HG02610 (cell line): ENCODE measurements at regions not wholly inside any gene's neighbourhood (a gene's known extent, or its start where the extent isn't known, plus 50 kb on each side); places are given as distances from the start of the nearest gene placed in this dataset.
A peak's percentile ranks its signal among the peaks of the same experiment; 100 is the strongest.
"Not testable (repeated sequence)": the region's sequence is repeated elsewhere in the genome, so short reads cannot be mapped to it uniquely, and the experiment has no call there.

Experiments used
- ATAC-seq: cut with Tn5 transposase; IDR thresholded peaks from one replicate; pipeline ENCODE4 v1.9.1; 2021; ENCODE audit warnings: mild to moderate bottlenecking, moderate library complexity; ENCODE audit not compliant: unreplicated experiment

- ATAC-seq, result no peak
Measured at GRCh38 chr6:163766936-163767335, 352.4 kb downstream of the QKI start.

- no peak for ATAC-seq
Measured at GRCh38 chr6:163765335-163765734, 350.8 kb downstream of the QKI start.

DNA sequence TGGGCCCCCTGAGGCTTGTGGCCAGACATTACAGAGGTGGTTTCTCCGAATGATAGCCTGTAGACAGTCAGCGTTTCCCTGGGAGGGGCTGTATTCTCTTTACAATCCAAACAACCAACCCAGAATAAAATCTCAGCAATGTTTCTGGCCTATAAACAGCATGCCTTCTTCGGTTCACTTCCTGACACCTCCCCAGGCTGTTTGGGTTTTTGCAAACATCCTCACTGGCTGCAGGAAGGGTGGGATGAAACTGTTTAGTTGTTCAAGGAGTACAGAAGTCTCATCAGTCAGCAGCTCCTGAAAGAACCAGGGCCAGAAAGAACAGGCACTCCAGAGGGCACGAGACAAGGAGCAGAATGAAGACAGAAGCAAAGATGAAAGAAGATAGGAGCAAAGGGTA, 350.0 kb downstream of the QKI start:
- no peak for ATAC-seq

DNA sequence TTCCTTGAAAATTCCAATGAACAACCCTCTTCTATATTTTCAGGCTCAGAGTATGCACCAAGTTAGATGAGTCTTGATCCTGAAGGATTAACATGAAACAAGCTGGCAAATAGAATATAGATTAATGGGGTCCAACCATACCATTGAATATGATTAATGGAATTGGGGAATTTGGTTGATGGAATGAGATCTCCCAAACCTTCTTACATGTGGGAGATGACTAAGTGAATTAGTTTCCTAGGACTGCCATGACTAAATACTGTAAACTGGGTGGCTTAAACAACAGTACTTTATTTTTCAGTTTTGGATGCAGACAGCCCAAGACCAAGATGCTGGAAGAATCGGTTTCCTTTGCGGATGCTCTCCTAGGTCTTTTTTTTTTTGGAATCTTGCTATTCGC, 347.0 kb downstream of the QKI start:
- ATAC-seq, result no peak

- no peak for ATAC-seq
Measured at GRCh38 chr6:163760860-163761259, 346.3 kb downstream of the QKI start.

DNA sequence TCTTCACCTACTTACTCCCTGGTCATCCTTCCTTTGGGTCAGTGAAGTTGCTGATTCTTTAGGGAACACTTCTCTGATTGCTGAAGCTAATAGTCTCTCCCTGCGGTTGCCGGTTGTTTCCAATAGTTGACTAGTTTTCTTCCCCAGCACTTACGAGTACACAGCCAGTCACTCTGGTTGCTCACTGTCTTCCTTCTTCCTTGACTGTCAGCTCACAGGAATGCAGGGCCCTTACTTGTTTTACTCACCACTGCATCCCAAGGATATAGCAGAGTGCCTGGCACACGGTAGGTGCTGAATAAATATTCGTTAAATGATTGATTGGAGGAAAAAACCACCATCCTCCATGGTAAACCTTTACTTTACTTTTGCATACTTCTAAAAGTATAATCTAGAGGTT, 345.0 kb downstream of the QKI start:
- ATAC-seq, result no peak

DNA sequence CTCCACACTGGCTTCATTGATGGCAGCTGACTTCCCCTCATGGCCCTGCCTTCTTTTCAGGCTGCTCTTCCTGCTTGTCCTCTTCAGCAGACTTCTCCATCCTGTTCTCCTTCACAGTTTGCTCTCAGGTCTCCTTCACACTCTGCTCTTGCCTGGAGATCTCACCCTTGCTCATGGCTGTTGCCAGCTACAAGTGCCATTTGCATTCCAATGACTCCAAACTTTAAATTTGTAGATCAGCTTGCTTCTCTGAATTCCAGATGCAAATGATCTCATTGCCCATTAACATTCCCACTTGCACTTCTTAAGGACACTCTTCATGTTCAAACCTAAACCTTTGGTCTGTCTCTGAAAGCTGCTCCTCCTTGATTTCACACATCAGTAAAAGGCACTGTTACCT, 343.0 kb downstream of the QKI start:
- no peak for ATAC-seq

DNA sequence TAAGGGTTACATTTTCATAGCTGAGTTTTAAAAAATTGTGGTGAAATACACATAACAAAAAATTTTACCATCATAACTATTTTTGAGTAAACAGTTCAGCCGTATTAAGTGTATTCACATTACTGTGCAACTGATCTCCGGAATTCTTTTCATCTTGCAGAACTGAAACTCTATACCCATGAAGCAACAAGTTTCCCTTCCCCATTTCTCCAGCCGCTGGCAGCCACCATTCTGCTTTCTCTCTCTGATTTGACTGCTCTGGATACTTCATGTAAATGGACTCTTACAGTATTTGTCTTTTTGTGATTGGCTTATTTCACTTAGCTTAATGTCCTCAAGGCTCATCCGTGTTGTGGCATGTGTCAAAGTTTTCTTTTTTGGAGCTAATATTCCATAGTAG, 341.6 kb downstream of the QKI start:
- peak; percentile 100 for ATAC-seq

DNA sequence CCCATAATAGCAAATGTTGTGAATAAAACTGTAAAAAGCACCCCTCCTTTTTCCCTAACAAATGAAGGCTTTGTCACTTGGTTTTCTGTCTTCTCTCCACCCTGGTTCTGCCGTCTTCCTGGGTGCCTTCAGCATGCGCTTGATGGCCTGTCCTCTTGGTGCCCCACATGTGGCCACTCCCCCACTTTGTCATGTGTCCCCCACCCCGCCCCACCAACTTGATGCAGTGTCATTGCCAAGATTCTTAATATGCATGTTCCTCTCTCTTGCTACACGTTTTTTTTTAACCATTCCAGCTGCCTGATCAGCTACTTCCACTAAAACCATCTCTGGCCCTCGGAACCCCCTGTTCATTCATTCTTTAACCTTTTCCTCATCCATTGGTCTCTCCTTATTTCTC, 340.3 kb downstream of the QKI start:
- no peak for ATAC-seq

DNA sequence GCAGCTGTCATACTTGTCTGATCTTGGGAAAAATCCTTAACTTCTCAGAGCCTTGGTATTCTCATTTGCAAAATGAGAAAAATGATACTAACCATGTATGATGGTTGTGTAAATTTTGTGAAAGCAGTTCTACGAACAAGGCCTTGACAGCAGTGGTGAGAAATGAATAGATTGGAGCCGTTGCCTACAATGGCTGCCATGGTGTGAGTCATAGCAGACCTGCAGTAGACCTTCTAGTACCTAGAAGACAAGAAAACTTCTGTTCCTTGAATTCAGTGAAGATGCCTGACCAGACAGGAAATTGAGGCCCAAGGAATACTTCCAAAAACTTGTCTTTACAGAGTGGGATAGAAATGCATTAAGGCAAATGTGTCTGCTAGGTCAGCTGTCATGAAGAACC, 338.9 kb downstream of the QKI start:
- ATAC-seq, result no peak

DNA sequence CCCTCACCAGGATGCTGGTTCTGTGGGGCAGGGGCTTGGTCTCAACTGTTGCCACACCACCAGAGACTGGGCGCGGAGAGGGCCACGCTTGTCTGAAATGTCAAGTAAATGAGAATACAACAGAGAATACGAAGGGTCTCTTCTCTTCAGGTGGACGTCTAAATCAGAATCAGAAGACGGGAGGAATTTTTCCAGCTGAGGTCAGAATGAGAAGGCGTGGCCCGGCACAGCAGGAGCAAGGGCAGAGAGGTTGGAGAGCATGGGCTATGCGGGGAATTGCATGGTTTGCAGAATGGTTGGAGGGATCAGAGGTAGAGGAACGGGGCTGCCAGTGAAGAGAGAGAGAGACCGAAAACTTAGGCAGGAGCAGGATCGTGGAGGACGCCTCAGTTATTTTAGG, 337.9 kb downstream of the QKI start:
- ATAC-seq, result no peak

- no peak for ATAC-seq
Measured at GRCh38 chr6:163751032-163751525, 336.6 kb downstream of the QKI start.

GRCh38 chr6:163750431-163751031, 336.0 kb downstream of the QKI start:
- ATAC-seq, result no peak

GRCh38 chr6:163748886-163749285, 334.4 kb downstream of the QKI start:
- no peak for ATAC-seq

- ATAC-seq, result no peak
Measured at GRCh38 chr6:163748036-163748435, 333.5 kb downstream of the QKI start.

DNA sequence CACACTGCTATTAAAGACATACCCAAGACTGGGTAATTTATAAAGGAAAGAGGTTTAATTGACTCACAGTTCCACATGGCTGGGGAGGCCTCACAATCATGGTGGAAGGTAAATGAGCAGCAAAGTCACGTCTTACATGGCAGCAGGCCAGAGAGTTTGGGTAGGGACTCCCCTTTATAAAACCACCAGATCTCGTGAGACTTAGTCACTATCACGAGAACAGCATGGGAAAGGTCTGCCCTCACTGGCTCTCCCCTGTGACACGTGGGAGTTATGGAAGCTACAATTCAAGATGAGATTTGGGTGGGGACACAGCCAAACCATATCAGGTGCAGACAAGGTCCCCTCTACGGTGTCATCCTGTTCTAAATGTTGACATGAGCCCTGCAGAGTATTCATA, 332.5 kb downstream of the QKI start:
- ATAC-seq, result not testable (repeated sequence)

DNA sequence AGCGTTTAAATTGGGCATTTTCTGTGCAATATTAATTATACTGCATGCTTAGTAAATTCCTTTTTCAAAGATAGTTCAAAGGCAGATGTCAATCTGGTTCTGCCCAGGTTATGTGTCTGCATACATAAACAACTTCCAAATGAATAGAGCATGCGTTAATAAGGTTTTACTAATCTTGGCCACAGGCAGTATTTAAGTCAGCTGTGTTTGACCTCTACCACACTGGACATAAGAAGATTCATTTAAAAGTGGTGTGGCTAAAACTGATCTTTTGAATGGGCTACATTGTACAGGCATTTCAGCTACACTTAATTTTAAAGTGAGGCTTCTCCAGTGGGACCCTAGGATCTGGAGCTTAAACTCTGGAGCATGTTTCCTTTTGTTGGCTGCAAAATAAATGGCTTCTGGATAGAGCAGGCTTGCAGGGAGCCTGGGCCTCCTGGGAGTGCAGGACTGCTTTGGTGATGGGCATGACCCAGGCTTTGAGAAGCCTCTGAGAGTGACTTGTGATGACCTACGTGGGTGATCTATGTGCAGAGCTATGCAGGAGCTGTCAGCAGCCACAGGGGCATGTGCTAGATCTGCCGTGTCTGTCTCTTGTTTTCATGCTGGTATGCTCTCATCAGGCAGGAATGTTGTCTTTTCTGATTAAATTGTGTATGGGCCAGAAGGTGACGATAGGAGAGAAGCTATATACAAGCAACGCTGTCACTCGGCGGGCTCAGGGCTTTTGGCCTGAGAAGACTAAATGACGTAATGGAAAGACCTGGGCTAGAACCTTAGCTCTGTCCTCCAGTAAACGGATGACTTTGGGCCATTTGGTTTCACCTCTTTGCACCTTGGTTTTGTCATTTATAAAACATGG, 331.2 kb downstream of the QKI start:
- ATAC-seq, result no peak

DNA sequence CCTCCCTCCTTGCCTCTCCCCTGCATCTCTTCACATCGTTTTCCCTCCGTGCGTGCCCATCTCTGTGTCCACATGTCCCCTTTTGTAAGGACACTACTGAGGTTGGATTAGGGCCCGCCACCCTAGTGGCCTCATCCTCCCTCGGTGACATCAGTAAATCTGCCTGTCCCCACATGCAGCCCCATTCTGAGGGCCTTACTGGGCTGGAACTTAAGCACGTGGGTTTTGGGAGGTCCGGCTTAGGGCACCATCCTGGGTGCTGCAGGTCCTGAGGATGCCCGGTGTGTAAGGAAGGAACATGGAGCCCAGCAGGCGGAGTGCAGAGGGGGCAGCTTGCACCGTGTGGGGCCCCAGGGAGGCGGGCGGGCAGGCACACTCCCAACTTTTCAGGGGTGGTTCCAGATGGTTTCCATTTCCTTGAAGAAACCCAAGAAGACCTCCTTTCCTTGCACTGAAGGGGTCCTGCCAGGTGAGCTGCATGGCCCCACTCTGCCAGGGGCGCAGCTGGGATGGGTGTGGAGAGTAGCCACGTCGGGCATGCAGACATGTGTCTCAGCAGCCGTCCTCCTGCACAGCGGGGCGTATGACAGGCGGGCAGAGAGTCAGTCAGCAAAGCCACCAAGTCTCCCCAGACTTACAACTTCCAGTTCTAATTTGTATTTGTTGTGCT, 329.9 kb downstream of the QKI start:
- no peak for ATAC-seq

DNA sequence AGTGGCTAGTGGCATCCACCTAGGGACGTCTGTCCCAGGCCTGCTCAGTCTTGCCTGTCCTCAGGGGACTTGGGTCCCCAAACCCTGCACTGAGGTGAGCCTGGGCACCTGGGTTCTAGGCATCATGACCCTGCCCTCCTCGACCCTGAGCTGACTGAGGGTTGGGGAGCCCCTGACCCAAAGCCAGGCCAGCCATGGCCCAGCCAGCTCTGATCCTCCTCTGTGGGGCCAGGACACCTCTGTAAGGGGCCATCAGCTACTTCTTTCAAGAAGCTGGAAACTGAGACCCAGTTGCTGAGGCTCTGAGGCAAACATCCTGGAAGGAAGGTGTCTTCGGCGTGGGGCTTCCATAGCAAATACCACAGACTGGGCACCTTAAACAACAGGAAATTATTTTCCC, 329.3 kb downstream of the QKI start:
- no peak for ATAC-seq

- no peak for ATAC-seq
Measured at GRCh38 chr6:163741743-163742363, 327.3 kb downstream of the QKI start.

DNA sequence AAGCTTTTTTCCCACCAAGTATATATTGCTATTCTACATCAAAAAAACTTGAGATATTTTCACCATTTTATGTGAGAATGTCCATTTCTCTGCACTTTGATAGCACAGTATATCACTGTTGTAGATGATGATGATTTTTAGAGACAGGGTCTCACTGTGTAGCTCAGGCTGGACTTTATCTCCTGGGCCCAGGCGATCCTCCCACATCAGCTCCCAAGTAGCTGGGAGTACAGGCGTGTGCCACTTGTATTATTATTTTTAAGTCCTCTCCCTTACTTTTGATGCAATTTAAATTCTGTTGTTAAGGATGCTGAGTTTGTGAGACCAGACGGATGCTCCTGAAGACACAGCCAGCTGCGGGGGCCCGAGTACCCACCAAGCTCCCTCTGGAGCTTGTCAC, 326.8 kb downstream of the QKI start:
- no peak for ATAC-seq
